GM12892 (cell line): ENCODE measurements at regions not wholly inside any gene's neighbourhood (a gene's known extent, or its start where the extent isn't known, plus 50 kb on each side); places are given as distances from the start of the nearest gene placed in this dataset.

Experiments
- POLR2A ChIP-seq: IDR thresholded peaks from 2 replicates; pipeline ENCODE4 v1.6.1; 2011; ENCODE audit warnings: low read depth, low read length, control low read depth
- POLR2AphosphoS5 ChIP-seq: IDR thresholded peaks from 2 replicates; pipeline ENCODE4 v1.6.1; 2011; ENCODE audit warnings: low read depth, low read length, control low read depth
- TAF1 ChIP-seq: IDR thresholded peaks from 2 replicates; pipeline ENCODE4 v1.6.1; 2011; ENCODE audit warnings: low read depth, mild to moderate bottlenecking, control low read depth, low read length, borderline replicate concordance

DNA sequence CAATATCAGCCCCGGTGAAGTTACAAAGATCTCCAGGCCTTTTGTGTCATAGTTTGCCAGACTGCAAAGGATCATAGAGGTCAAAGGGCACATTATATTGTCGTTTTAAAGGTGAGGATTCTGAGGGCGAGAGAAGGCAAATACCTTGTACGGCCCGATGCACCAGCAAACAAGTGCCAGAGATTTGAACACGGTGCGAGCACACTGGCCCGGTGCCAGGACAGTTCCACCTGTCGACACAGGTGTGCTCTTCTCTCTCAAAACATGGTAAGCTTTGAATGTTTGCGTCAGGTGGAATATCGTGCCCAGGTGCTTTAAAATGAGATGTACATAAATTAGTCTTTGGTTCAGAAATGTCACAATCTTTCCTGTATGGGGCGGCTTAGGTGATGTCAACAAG is 776.1 kb upstream of the ID2 start:
- no peak for TF ChIP-seq POLR2A
- TF ChIP-seq TAF1: no peak
- no peak for TF ChIP-seq POLR2AphosphoS5
